Fibroblast of mammary gland (primary cell): ENCODE measurements at regions not wholly inside any gene's neighbourhood (a gene's known extent, or its start where the extent isn't known, plus 50 kb on each side); places are given as distances from the start of the nearest gene placed in this dataset.

Source experiments
- DNase-seq: peaks from one replicate; pipeline ENCODE4 v3.0.0-alpha.2; 2010; ENCODE audit warnings: low read depth
- H3K4me3 ChIP-seq: 2 replicates; pipeline ENCODE4 v1.5.1; 2011; ENCODE audit warnings: low read depth, mild to moderate bottlenecking, low read length, moderate library complexity; ENCODE audit not compliant: control insufficient read depth
- CTCF ChIP-seq: conservative IDR thresholded peaks from 2 replicates; pipeline ENCODE4 v1.5.1; 2011; ENCODE audit warnings: low read depth, low read length, inconsistent platforms; ENCODE audit not compliant: control insufficient read depth, insufficient read depth

GRCh38 chr21:27086630-27087029 lies 119.7 kb upstream of the ADAMTS5 start:
- DNase-seq, result no peak
- no peak overlapping the region for H3K4me3 ChIP-seq
- no peak for TF ChIP-seq CTCF

GRCh38 chr21:27086186-27086585 lies 119.3 kb upstream of the ADAMTS5 start:
- no peak for TF ChIP-seq CTCF
- no peak for DNase-seq
- H3K4me3 ChIP-seq, result no peak overlapping the region

- no peak overlapping the region for H3K4me3 ChIP-seq
- no peak for TF ChIP-seq CTCF
- DNase-seq, result no peak
Observed at GRCh38 chr21:27085387-27085786, 118.5 kb upstream of the ADAMTS5 start.

- no peak for TF ChIP-seq CTCF
- H3K4me3 ChIP-seq, result no peak overlapping the region
- no peak for DNase-seq
Observed at GRCh38 chr21:27083144-27083543, 116.3 kb upstream of the ADAMTS5 start.

- no peak overlapping the region for H3K4me3 ChIP-seq
- no peak for TF ChIP-seq CTCF
- no peak for DNase-seq
Observed at GRCh38 chr21:27082431-27083010, 115.6 kb upstream of the ADAMTS5 start.

GRCh38 chr21:27079636-27080240 lies 112.8 kb upstream of the ADAMTS5 start:
- H3K4me3 ChIP-seq, result no peak overlapping the region
- DNase-seq, result peak; percentile 25
- TF ChIP-seq CTCF, result no peak

GRCh38 chr21:27078915-27079314 lies 112.0 kb upstream of the ADAMTS5 start:
- DNase-seq, result no peak
- TF ChIP-seq CTCF, result no peak
- no peak overlapping the region for H3K4me3 ChIP-seq
